ENCODE measurements at regions not wholly inside any gene's neighbourhood (a gene's known extent, or its start where the extent isn't known, plus 50 kb on each side); places are given as distances from the start of the nearest gene placed in this dataset. TPM values are rescaled to one million over a fixed set of nuclear protein-coding genes. Genes with fewer than 3 reads are reported as not detected.

- no peak for TF ChIP-seq CTCF (IDR thresholded peaks at IDR 0.05; ENCODE audit: extremely low read depth, low read depth, low read length)
- no peaks in the 10 kb centered on the region for H3K36me3 ChIP-seq (ENCODE audit: insufficient read depth, low read length)
- no peak for DNase-seq (ENCODE audit: insufficient read length, low spot score, missing footprints)
These were observed 54.9 kb upstream of the WLS start for GRCh38 chr1:68287241-68287640.

GRCh38 chr1:68285046-68285445 is 52.7 kb upstream of the WLS start:
- no peaks in the 10 kb centered on the region for H3K4me1 ChIP-seq (ENCODE audit: insufficient read depth, low read length)
- no peak for TF ChIP-seq CTCF (IDR thresholded peaks at IDR 0.05; ENCODE audit: extremely low read depth, low read depth, low read length)
- H2AFZ ChIP-seq (ENCODE audit: low read length), result no peak overlapping the region

More at GRCh38 chr1:68287241-68287640, 54.9 kb upstream of the WLS start:
- no peaks in the 10 kb centered on the region for H4K20me1 ChIP-seq (ENCODE audit: insufficient read depth, low read length)
- no peaks in the 10 kb centered on the region for H3K27me3 ChIP-seq (ENCODE audit: insufficient read depth, low read length)
- no peak overlapping the region for H3K4me3 ChIP-seq (ENCODE audit: insufficient read depth, low read length)
- H2AFZ ChIP-seq (ENCODE audit: low read length), result no peak overlapping the region
- H3K79me2 ChIP-seq (ENCODE audit: insufficient read depth, low read length), result no peaks in the 10 kb centered on the region
- H3K27ac ChIP-seq (ENCODE audit: low read depth, low read length), result no peak overlapping the region
- no peaks in the 10 kb centered on the region for H3K4me1 ChIP-seq (ENCODE audit: insufficient read depth, low read length)
- H3K9me3 ChIP-seq (ENCODE audit: low read depth, low read length), result no peaks in the 10 kb centered on the region
- no peak overlapping the region for H3K4me2 ChIP-seq (ENCODE audit: insufficient read depth, low read length)

GRCh38 chr1:68281946-68282615 is 49.8 kb upstream of the WLS start:
- Histone ChIP-seq H3K79me2 (ENCODE audit: insufficient read depth, low read length) (no peaks in the 10 kb centered on the region), H3K4me1 (ENCODE audit: insufficient read depth, low read length) (no peaks in the 10 kb centered on the region), H3K9me3 (ENCODE audit: low read depth, low read length) (no peaks in the 10 kb centered on the region), H3K27ac (ENCODE audit: low read depth, low read length) (no peak overlapping the region), H3K27me3 (ENCODE audit: insufficient read depth, low read length) (no peaks in the 10 kb centered on the region), H3K4me2 (ENCODE audit: insufficient read depth, low read length) (no peak overlapping the region), H2AFZ (ENCODE audit: low read length) (no peak overlapping the region), H3K36me3 (ENCODE audit: insufficient read depth, low read length) (no peaks in the 10 kb centered on the region), H3K4me3 (ENCODE audit: insufficient read depth, low read length) (no peak overlapping the region), H4K20me1 (ENCODE audit: insufficient read depth, low read length) (no peaks in the 10 kb centered on the region)
- no peak for DNase-seq (ENCODE audit: insufficient read length, low spot score, missing footprints)
- TF ChIP-seq CTCF (IDR thresholded peaks at IDR 0.05; ENCODE audit: extremely low read depth, low read depth, low read length), result no peak

More at GRCh38 chr1:68285046-68285445, 52.7 kb upstream of the WLS start:
- Histone ChIP-seq H3K79me2 (ENCODE audit: insufficient read depth, low read length) (no peaks in the 10 kb centered on the region), H3K4me3 (ENCODE audit: insufficient read depth, low read length) (no peak overlapping the region), H3K9me3 (ENCODE audit: low read depth, low read length) (no peaks in the 10 kb centered on the region), H3K36me3 (ENCODE audit: insufficient read depth, low read length) (no peaks in the 10 kb centered on the region), H3K27me3 (ENCODE audit: insufficient read depth, low read length) (no peaks in the 10 kb centered on the region), H3K27ac (ENCODE audit: low read depth, low read length) (no peak overlapping the region), H3K4me2 (ENCODE audit: insufficient read depth, low read length) (no peak overlapping the region), H4K20me1 (ENCODE audit: insufficient read depth, low read length) (no peaks in the 10 kb centered on the region)
- DNase-seq (ENCODE audit: insufficient read length, low spot score, missing footprints), result peak; percentile 25

Small RNA genes lying in the stretch of these regions (small RNA-seq; reads per million reads assigned to genes)
- gene COX6B1P7, result not detected

Data from osteoblast (primary cell).